ENCODE measurements at regions not wholly inside any gene's neighbourhood (a gene's known extent, or its start where the extent isn't known, plus 50 kb on each side); places are given as distances from the start of the nearest gene placed in this dataset.
"Not testable (repeated sequence)": the region's sequence is repeated elsewhere in the genome, so short reads cannot be mapped to it uniquely, and the experiment has no call there.

DNA sequence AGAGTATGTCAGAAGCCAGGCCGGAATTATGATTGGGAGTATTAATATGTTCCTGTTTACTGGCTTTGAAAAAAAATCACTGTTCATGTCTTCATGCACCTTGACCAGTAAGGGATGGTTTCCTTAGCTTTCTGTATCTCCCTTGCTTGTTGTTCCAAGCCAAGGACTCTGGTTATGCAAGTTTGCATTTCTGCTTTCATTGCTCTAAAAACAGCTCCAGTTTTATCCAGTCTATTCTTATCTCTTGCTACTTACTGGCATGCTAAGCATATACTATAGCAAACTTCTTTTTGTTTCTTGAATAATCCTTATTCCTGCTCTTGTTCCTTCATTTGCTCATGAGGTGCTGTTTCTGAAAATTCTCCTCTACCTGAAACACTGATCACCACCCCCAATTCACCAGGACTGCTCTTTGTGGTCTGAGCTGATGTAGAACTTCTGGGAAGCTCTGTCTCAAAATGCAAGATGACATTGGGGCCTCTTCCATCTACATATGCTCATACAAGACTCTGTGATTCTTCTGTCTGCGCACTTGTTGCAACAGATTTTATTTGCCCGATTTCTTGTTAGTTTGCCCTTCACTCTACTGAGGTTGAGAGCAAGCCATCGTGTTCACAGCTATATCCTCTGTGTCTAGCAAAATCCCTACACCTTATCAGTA lies 173.0 kb downstream of the EBLN2 start:
- no peak for DNase-seq

DNA sequence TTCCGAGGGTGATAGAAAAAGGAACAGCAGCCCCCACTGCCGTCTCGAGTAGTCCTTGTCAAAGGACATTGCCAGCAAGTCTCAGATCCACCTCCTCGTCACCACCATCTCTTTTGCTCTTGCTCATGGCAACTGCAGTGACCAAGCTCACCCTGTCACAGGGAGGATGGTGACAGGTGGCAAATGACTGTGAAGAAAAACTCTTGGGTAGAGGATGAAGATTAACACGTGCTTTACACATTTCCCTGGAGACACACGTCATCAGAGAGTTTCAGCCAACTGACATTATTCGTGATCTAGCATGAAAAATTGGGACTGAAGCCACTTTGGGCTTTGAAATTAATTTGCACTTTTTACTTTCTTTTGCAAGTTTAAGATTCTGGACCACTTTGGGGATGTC lies 174.3 kb downstream of the EBLN2 start:
- no peak for DNase-seq

DNA sequence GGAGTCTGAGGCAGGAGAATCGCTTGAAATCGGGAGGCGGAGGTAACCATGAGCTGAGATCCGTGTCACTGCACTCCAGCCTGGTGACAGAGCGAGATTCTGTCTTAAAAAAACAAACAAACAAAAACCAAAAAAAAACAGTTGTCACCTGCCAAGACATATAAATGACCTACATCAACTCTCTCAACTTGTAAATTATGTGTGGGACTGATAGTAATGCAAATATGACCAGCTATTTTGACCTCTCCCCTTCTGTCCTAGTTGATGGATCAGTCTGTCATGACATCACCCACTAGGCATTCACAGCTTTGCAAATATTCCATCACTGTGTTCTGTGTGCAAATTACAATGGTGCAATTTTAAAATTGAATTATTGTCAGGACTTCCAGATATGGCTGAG lies 175.4 kb downstream of the EBLN2 start:
- DNase-seq: no peak

DNA sequence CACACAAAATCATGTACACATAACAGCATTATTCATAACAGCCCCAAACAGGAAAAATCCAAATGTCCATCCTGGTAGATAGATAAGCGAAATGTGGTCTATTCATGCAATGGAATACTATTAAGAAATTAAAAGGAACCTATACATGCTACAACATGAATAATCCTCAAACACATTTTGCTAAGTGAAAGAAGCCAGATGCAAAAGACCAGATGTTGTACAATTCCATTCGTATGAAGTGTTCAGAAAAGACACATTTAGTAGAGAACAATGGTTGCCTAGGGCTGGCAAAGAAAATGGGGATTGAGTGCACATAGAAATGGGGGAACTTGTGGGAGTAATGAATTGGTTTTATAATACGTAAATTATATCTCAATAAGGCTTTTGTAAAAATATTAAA lies 182.3 kb downstream of the EBLN2 start:
- DNase-seq: no peak

DNA sequence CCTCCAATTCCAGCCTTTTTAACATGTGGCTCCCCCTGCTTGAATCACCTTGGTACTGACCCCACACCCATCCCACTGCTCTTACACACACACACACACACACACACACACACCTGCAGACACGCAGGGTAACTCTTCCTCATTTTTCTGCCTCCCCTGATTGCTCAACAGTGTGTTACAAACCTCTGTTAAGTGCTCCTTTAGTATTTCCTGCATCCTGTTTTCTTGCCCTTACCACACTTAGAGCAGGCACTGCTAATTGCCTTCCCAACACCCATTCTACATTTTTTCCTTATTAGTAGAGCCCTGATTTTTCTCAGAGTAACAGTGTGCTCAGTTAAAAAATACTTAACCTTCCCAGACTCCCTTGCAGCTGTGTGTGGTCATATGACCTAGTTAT lies 184.0 kb downstream of the EBLN2 start:
- DNase-seq: no peak

DNA sequence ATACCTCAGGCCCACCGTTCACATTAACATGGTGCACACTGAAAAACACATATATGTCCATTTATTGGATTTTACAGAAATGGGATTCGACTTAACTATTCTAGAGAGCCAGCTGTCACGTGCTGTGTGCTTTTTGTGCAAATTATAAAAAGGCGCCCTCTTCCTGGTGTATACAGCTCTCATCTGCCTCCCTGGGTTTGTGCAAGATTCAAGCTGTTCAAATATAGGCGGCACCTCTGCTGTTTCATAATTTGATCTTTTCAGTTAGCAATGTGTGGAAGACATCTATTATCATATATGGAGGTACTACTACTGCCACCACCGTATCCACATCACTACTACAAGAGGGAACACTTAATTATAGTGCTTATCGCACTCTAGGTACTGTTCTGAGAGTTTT lies 187.6 kb downstream of the EBLN2 start:
- DNase-seq: no peak

DNA sequence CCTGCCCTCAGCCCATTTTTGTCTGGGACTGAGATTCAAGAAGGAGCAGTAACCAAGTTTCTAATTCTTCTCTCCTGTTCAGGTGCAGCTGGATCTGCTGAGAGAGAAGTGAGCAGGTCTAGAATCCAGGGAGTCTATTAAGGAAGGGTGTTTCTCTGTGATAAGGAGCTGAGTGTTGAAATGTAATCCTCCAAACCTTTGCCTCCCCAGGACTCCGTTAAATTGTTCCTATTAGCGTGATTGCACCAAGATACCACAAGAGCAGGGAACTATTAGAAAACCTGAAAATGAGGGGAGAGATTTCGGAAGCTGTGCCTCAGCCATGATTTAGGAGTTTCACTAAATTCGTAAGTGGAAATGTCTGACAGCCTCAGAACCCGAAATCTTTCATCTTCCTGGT lies 192.6 kb downstream of the EBLN2 start:
- no peak for DNase-seq

DNA sequence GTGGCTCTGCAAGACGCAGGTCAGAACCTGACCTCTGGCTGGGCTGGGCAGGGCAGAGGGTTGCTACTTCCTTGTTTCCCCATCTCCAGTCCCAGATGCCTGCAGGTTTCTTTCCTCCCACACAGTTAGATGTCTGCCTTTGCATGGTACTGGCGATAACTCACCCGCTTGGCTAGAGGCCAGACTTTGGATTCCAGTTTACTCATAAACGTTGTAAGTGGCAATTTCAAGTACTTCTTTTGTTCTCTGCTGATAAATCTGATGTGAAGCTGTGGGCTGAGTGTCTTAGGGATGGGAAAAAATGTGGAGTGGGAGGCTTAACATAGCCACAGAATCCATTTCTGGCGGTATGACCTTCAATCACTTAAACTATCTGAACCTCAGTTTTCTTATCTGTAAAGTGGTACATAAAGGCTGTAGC lies 194.2 kb downstream of the EBLN2 start:
- DNase-seq: no peak

DNA sequence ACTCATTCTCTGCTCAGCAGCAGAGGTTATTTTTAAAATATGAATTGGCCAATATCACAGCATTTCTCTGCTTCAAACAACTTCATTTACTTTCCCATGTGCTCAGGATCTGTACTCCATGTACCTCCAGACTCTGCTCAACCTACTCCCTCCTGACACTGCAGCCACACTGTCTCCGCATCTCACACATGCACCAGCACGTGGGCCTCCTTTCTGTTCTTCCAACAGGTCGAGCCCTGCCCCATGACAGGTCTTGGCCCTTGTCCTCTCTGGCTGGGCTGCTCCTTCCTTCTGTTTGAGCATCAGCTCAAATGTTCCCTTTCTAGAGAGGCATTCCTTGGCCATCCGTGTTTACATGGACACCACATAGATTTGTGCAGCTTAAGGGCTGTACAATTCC lies 195.7 kb downstream of the EBLN2 start:
- no peak for DNase-seq

DNA sequence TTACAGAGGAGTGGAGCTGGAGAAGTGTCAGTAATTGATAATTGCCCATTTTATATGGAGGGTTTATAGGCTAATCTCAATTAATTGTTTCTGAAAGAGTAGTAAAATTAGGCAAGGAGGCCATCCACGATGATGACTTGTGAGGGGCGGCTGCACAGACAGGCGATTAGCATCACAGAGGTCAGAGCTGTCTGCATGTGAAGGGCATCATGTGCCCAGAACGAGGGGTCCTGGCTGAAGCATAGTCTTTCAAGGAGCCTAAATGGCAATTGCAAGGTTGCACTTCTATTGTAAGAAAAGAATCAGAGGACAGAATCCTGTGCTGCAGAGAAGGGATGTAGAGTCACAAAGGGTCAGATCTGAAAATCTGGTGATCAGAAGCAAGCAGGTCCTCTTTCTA lies 196.6 kb downstream of the EBLN2 start:
- no peak for DNase-seq

DNA sequence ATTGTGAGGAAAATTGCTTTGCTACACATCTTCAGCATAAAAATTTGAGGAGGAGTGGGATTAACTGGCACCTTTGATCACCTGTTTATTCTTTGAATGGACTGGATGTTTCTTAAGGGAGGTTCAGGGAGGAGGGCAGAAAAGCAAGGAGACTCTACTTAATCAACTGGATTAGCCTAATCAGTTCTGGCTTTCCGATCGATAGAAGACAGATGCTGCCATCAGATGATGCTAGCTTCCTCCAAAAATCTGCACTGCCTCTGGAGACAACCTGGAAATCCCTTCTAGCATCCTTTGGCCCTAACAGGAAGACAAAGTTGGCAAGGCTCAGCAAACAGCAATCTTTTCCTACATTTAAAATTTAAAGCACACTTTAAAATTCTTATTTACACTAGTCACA lies 197.8 kb downstream of the EBLN2 start:
- no peak for DNase-seq

DNA sequence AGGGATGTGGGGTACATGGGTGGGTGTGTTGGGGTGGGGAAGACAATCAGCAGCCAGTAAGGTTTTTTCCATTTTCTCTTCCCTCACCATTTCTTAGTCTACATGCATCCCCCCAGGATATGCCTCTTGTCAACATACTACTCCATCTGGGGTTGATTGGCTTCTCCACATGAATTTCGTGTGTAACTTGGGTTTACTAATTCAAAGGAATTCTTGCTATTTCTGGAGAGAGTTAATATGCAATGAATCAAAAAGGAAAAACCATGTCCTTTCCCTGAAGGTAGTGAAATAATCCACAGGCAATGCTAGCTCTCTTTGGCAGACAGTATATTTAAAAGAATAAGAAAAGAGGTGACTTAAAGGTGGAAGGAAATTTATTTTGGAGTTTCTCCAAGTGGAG lies 198.4 kb downstream of the EBLN2 start:
- DNase-seq: no peak

DNA sequence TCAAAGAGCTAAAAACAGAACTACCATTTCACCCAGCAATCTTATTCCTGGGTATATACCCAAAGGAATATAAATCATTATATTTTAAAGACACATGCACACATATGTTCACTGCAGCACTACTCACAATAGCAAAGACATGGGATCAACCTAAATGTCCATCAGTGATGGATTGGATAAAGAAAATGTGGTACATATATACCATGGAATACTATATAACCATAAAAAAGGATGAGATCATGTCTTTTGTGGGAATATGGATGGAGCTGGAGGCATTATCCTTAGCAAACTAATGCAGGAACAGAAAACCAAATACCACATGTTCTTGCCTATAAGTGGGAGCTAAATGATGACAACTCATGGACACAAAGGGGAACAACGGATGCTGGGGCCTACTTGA lies 205.1 kb downstream of the EBLN2 start:
- DNase-seq: not testable (repeated sequence)

DNA sequence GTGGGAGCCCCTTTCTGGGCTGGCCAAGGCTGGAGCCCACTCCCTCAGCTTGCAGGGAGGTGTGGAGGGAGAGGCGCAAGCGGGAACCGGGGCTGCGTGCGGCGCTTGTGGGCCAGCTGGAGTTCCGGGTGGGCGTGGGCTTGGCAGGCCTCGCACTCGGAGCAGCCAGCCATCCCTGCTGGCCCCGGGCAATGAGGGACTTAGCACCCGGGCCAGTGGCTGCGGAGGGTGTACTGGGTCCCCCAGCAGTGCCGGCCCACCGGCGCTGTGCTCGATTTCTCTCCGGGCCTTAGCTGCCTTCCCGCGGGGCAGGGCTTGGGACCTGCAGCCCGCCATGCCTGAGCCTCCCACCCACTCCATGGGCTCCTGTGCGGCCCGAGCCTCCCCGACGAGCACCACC lies 207.7 kb downstream of the EBLN2 start:
- DNase-seq: not testable (repeated sequence)

DNA sequence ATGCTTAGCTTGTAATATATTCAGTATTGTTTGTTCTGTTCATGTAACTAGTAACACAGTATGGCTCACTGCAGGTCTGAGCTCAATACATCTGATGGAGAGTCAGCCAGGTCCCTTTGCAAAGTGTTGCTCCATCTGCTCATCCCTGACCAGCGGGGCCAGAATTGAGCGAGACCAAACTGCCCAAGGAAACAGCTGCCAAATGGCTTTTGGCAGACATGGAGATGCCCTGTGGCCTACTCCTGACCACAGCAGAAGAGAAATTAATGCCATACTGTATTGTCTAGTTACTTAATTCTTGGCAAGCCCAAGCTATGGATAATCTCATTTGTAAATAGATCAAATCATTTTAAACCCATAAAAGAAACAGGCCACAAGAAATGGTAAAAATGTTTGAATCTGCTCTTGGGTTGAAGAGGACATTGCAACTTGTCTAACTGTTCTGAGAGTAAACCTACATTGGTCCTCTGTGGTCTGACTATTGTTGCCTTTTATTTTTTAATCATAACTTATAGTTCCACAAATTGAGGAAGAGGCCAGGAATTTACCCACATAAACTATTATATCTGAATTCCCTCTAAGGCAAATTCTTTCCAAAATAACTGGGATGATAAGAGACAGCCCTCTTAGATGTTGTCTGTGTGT lies 209.5 kb downstream of the EBLN2 start:
- DNase-seq: no peak

DNA sequence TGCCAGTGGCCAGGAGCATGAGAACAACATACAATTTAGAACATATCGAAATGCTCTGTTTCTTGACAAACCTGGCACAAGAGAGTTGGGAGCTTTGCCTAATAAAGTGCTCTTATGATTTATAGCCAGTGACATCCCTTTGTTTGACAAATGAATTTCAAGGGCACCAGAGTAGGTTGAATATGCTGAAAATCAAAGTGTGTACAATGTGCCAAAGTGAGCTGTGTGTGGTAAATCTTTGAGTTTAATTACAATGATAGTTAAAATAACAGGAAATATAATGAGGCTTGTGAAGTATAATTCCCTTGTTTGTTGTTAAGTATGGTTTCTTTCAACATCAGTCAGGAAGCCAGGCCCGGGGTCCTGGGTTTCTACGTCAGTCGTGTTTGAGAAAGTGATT lies 211.9 kb downstream of the EBLN2 start:
- DNase-seq: no peak

DNA sequence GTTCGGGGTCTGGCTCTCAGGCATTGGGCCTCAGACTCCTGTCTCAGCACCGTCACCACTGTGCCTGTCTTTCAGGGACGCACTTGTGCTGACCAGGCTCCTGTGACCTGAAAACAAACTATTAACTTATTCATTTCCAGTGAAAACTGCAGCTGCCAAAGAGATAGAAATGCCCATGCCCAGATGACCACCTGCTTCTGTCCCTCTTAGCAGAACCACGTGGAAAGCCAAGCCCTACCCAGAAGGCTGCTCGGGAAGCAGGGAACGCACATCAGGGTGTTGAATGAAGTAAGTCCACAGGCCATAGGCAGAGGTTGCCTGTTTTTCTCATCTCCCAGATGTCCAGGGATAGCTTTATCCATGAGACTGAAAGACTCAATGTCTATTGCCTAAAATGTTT lies 219.3 kb downstream of the EBLN2 start:
- DNase-seq: no peak

DNA sequence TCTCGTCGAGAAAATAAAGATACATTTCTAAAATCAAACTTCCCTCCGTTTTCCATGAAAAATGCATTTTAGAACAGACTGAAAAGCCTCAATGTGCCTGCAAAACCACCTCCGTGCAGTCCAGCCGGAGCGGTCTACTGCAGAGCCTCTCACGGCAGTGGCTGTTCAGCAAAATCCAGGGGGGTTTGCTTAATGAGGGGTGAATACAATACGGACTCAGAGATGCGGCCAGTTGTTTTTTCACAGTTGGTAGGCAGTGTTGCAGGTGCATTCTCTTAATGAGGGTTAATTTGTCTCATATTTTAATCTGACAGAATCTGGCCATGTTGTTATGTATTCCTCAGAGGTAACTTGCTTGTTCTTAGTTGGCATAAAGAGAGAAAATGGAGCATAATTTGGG lies 223.0 kb downstream of the EBLN2 start:
- no peak for DNase-seq

DNA sequence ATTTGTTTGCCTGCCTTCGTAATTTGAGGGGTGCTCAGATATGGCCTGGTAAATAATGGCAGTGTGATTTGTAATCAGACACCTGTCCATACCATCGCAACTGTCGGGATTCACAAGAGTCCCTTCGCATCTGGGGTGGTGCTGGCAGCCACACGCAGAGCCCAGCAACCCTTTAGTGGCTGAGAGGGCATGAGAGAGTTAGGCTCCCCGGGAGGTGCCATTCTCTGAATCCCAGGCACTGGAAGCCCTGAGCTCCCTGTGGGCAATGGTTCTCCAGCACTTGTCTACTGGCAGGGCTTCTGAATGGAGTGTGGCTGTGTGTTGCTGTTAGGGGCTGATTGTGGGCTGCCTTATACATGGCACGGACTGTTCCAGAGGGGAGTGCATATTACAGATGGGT lies 230.1 kb downstream of the EBLN2 start:
- DNase-seq: no peak

DNA sequence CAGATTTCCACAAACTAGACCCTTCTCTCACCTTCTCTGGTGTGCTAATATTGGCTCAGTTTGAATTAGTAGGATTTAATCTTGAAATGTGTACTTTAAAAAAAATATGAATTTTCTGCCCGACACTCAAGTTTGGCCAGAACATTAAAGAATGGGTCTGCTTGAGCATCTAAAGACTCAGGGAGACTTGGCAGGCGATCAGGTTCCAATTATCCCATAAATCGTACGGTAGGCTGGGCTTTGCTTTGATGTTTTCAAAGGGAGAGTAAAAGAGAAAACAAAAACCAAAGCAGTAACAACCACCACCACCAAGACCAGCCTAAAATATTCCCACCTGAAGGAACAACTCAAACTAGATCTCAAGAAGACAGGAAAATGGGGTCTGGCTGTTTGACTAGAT lies 230.8 kb downstream of the EBLN2 start:
- no peak for DNase-seq

DNA sequence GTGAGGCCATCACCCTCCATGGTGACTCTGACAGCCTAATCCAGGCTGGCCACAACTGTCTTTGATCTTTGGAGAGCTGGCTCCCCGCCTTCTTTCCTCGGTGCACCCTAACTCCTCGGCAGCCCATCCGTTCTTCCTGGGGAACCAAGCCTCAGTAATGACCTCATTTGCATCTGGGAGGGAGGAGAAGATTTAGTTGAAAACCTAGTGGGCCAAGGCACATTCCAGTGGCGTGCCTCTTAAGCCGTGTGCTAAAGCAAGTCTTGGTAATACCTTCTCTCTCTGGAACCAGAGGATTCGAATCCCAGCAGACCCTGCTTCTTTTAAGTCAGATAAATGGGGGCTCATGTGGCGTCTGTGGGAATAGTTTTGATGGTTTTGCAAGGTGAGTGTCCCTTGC lies 233.1 kb downstream of the EBLN2 start:
- no peak for DNase-seq

DNA sequence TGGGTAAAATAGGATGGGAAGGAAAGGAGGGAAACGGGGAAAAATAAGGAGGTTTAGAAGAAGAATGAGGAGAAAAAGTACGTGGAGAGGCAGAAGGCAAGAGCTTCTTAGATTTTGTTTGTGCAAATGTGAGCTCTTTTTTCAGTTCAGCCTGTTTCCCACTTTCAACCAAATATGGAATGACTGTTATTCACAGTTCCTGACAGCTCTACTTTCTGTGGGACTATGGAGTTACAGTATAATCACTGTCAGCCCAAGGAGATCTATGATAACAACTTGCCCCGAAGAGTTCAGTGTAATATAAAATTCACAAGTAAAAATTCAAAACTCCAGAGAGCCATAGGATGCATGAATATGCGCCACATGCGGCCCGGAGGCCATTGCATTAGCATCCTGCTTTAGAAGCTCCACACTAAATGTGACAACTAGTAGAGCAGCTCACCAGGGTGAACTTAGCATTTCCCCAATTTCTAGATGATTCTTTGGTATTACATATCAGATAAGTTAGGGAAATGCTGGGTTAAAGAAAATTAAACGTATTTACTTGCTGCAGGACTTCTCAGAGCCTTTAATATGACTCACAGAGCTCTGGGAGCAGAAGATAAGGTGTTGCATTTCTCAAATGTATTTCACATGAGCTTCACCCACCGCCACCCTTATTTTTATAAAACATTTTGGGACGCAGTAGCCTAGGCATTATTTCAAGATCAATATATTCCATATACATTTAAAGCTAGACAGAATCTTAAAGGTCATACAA lies 234.6 kb downstream of the EBLN2 start:
- DNase-seq: no peak

DNA sequence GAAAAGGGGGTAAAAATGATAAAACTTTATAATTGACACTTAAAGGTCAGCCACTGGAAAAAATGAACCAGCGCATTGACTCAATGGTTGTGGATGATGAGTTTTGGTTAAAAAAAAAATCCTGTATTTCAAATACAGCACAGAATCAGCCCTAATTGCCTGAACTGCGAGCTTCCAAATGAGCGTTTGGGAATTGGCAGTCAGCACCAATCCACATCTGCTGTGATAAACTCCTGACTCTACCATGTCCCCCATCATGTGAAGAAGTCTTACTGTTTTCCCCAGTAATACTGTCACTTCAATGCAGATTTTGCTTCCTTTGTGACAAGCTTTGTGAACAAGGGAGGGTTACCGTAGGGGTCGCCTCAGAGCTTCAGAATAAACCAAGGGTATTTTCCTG lies 235.4 kb downstream of the EBLN2 start:
- DNase-seq: no peak
